ENCODE measurements at regions not wholly inside any gene's neighbourhood (a gene's known extent, or its start where the extent isn't known, plus 50 kb on each side); places are given as distances from the start of the nearest gene placed in this dataset.
"Not testable (repeated sequence)": the region's sequence is repeated elsewhere in the genome, so short reads cannot be mapped to it uniquely, and the experiment has no call there.

- peaks cover 13% of the 10 kb centered on the region for H3K4me1 ChIP-seq (ENCODE audit: control insufficient read depth, insufficient read depth, low read length)
- DNase-seq (ENCODE audit: low read depth) = peak; percentile 39
- H3K4me3 ChIP-seq (ENCODE audit: low read length) = no peak overlapping the region
- H3K36me3 ChIP-seq (ENCODE audit: control insufficient read depth, insufficient read depth, low read length, severe bottlenecking) = no peaks in the 10 kb centered on the region
- H3K9me3 ChIP-seq (ENCODE audit: control insufficient read depth, low read length) = no peaks in the 10 kb centered on the region
- H3K9ac ChIP-seq (ENCODE audit: low read length) = no peak overlapping the region
- no peaks in the 10 kb centered on the region for H3K27me3 ChIP-seq (replicated peaks; ENCODE audit: control insufficient read depth, insufficient read depth, low read length)
Measured at GRCh38 chr2:12556762-12557161, 160.0 kb upstream of the TRIB2 start.

- no peak overlapping the region for H3K9ac ChIP-seq (ENCODE audit: low read length)
- H3K27me3 ChIP-seq (replicated peaks; ENCODE audit: control insufficient read depth, insufficient read depth, low read length) = no peaks in the 10 kb centered on the region
- no peak overlapping the region for H3K4me3 ChIP-seq (ENCODE audit: low read length)
- H3K4me1 ChIP-seq (ENCODE audit: control insufficient read depth, insufficient read depth, low read length) = peaks cover 13% of the 10 kb centered on the region
- no peak for DNase-seq (ENCODE audit: low read depth)
- H3K36me3 ChIP-seq (ENCODE audit: control insufficient read depth, insufficient read depth, low read length, severe bottlenecking) = no peaks in the 10 kb centered on the region
- no peaks in the 10 kb centered on the region for H3K9me3 ChIP-seq (ENCODE audit: control insufficient read depth, low read length)
Measured at GRCh38 chr2:12557688-12558087, 159.0 kb upstream of the TRIB2 start.

- Histone ChIP-seq H3K9me3 (ENCODE audit: control insufficient read depth, low read length) (no peaks in the 10 kb centered on the region), H3K27me3 (replicated peaks; ENCODE audit: control insufficient read depth, insufficient read depth, low read length) (no peaks in the 10 kb centered on the region), H3K4me3 (ENCODE audit: low read length) (no peak overlapping the region), H3K9ac (ENCODE audit: low read length) (no peak overlapping the region), H3K36me3 (ENCODE audit: control insufficient read depth, insufficient read depth, low read length, severe bottlenecking) (no peaks in the 10 kb centered on the region), H3K4me1 (ENCODE audit: control insufficient read depth, insufficient read depth, low read length) (peaks cover 13% of the 10 kb centered on the region)
- DNase-seq (ENCODE audit: low read depth) = no peak
Measured at GRCh38 chr2:12558519-12558918, 158.2 kb upstream of the TRIB2 start.

- H3K36me3 ChIP-seq (ENCODE audit: control insufficient read depth, insufficient read depth, low read length, severe bottlenecking) = no peaks in the 10 kb centered on the region
- H3K27me3 ChIP-seq (replicated peaks; ENCODE audit: control insufficient read depth, insufficient read depth, low read length) = no peaks in the 10 kb centered on the region
- DNase-seq (ENCODE audit: low read depth) = no peak
- H3K9ac ChIP-seq (ENCODE audit: low read length) = no peak overlapping the region
- H3K4me3 ChIP-seq (ENCODE audit: low read length) = no peak overlapping the region
- H3K9me3 ChIP-seq (ENCODE audit: control insufficient read depth, low read length) = no peaks in the 10 kb centered on the region
- peaks cover 3% of the 10 kb centered on the region for H3K4me1 ChIP-seq (ENCODE audit: control insufficient read depth, insufficient read depth, low read length)
Measured at GRCh38 chr2:12560618-12561017, 156.1 kb upstream of the TRIB2 start.

GRCh38 chr2:12567411-12567810, 149.3 kb upstream of the TRIB2 start:
- no peak overlapping the region for H3K9ac ChIP-seq (ENCODE audit: low read length)
- H3K4me1 ChIP-seq (ENCODE audit: control insufficient read depth, insufficient read depth, low read length) = no peaks in the 10 kb centered on the region
- H3K4me3 ChIP-seq (ENCODE audit: low read length) = no peak overlapping the region
- no peaks in the 10 kb centered on the region for H3K27me3 ChIP-seq (replicated peaks; ENCODE audit: control insufficient read depth, insufficient read depth, low read length)
- H3K36me3 ChIP-seq (ENCODE audit: control insufficient read depth, insufficient read depth, low read length, severe bottlenecking) = no peaks in the 10 kb centered on the region
- DNase-seq (ENCODE audit: low read depth) = no peak
- H3K9me3 ChIP-seq (ENCODE audit: control insufficient read depth, low read length) = no peaks in the 10 kb centered on the region

GRCh38 chr2:12569510-12569909, 147.2 kb upstream of the TRIB2 start:
- H3K4me1 ChIP-seq (ENCODE audit: control insufficient read depth, insufficient read depth, low read length); H3K9me3 ChIP-seq (ENCODE audit: control insufficient read depth, low read length); H3K4me3 ChIP-seq (ENCODE audit: low read length); DNase-seq (ENCODE audit: low read depth); H3K36me3 ChIP-seq (ENCODE audit: control insufficient read depth, insufficient read depth, low read length, severe bottlenecking); H3K9ac ChIP-seq (ENCODE audit: low read length); H3K27me3 ChIP-seq (replicated peaks; ENCODE audit: control insufficient read depth, insufficient read depth, low read length): not testable (repeated sequence)

- not testable (repeated sequence) for DNase-seq (ENCODE audit: low read depth); H3K4me3 ChIP-seq (ENCODE audit: low read length); H3K9ac ChIP-seq (ENCODE audit: low read length); H3K9me3 ChIP-seq (ENCODE audit: control insufficient read depth, low read length); H3K4me1 ChIP-seq (ENCODE audit: control insufficient read depth, insufficient read depth, low read length); H3K27me3 ChIP-seq (replicated peaks; ENCODE audit: control insufficient read depth, insufficient read depth, low read length); H3K36me3 ChIP-seq (ENCODE audit: control insufficient read depth, insufficient read depth, low read length, severe bottlenecking)
Measured at GRCh38 chr2:12569929-12570328, 146.8 kb upstream of the TRIB2 start.

GRCh38 chr2:12577091-12577490, 139.6 kb upstream of the TRIB2 start:
- no peak overlapping the region for H3K9ac ChIP-seq (ENCODE audit: low read length)
- H3K4me1 ChIP-seq (ENCODE audit: control insufficient read depth, insufficient read depth, low read length) = no peaks in the 10 kb centered on the region
- no peaks in the 10 kb centered on the region for H3K36me3 ChIP-seq (ENCODE audit: control insufficient read depth, insufficient read depth, low read length, severe bottlenecking)
- no peak overlapping the region for H3K4me3 ChIP-seq (ENCODE audit: low read length)
- no peak for DNase-seq (ENCODE audit: low read depth)
- H3K9me3 ChIP-seq (ENCODE audit: control insufficient read depth, low read length) = no peaks in the 10 kb centered on the region
- no peaks in the 10 kb centered on the region for H3K27me3 ChIP-seq (replicated peaks; ENCODE audit: control insufficient read depth, insufficient read depth, low read length)

- Histone ChIP-seq H3K36me3 (ENCODE audit: control insufficient read depth, insufficient read depth, low read length, severe bottlenecking) (no peaks in the 10 kb centered on the region), H3K27me3 (replicated peaks; ENCODE audit: control insufficient read depth, insufficient read depth, low read length) (no peaks in the 10 kb centered on the region), H3K4me3 (ENCODE audit: low read length) (no peak overlapping the region), H3K4me1 (ENCODE audit: control insufficient read depth, insufficient read depth, low read length) (no peaks in the 10 kb centered on the region), H3K9ac (ENCODE audit: low read length) (no peak overlapping the region), H3K9me3 (ENCODE audit: control insufficient read depth, low read length) (no peaks in the 10 kb centered on the region)
- no peak for DNase-seq (ENCODE audit: low read depth)
Measured at GRCh38 chr2:12577567-12578253, 139.0 kb upstream of the TRIB2 start.

GRCh38 chr2:12579018-12579417, 137.7 kb upstream of the TRIB2 start:
- no peaks in the 10 kb centered on the region for H3K27me3 ChIP-seq (replicated peaks; ENCODE audit: control insufficient read depth, insufficient read depth, low read length)
- H3K36me3 ChIP-seq (ENCODE audit: control insufficient read depth, insufficient read depth, low read length, severe bottlenecking) = no peaks in the 10 kb centered on the region
- no peak overlapping the region for H3K4me3 ChIP-seq (ENCODE audit: low read length)
- no peaks in the 10 kb centered on the region for H3K9me3 ChIP-seq (ENCODE audit: control insufficient read depth, low read length)
- no peaks in the 10 kb centered on the region for H3K4me1 ChIP-seq (ENCODE audit: control insufficient read depth, insufficient read depth, low read length)
- no peak overlapping the region for H3K9ac ChIP-seq (ENCODE audit: low read length)
- no peak for DNase-seq (ENCODE audit: low read depth)

- Histone ChIP-seq H3K9ac (ENCODE audit: low read length) (no peak overlapping the region), H3K27me3 (replicated peaks; ENCODE audit: control insufficient read depth, insufficient read depth, low read length) (no peaks in the 10 kb centered on the region), H3K9me3 (ENCODE audit: control insufficient read depth, low read length) (no peaks in the 10 kb centered on the region), H3K4me1 (ENCODE audit: control insufficient read depth, insufficient read depth, low read length) (peaks cover 10% of the 10 kb centered on the region), H3K36me3 (ENCODE audit: control insufficient read depth, insufficient read depth, low read length, severe bottlenecking) (no peaks in the 10 kb centered on the region), H3K4me3 (ENCODE audit: low read length) (no peak overlapping the region)
- DNase-seq (ENCODE audit: low read depth) = no peak
Measured at GRCh38 chr2:12584338-12584737, 132.4 kb upstream of the TRIB2 start.

GRCh38 chr2:12585784-12586183, 131.0 kb upstream of the TRIB2 start:
- Histone ChIP-seq H3K36me3 (ENCODE audit: control insufficient read depth, insufficient read depth, low read length, severe bottlenecking) (no peaks in the 10 kb centered on the region), H3K9ac (ENCODE audit: low read length) (no peak overlapping the region), H3K4me1 (ENCODE audit: control insufficient read depth, insufficient read depth, low read length) (peaks cover 10% of the 10 kb centered on the region), H3K9me3 (ENCODE audit: control insufficient read depth, low read length) (no peaks in the 10 kb centered on the region), H3K4me3 (ENCODE audit: low read length) (no peak overlapping the region), H3K27me3 (replicated peaks; ENCODE audit: control insufficient read depth, insufficient read depth, low read length) (no peaks in the 10 kb centered on the region)
- no peak for DNase-seq (ENCODE audit: low read depth)

Data from adipocyte (in vitro differentiated cells).